WERI-Rb-1 (cell line): ENCODE measurements at regions not wholly inside any gene's neighbourhood (a gene's known extent, or its start where the extent isn't known, plus 50 kb on each side); places are given as distances from the start of the nearest gene placed in this dataset.

Experiments
- DNase-seq: peaks from one replicate; pipeline ENCODE4 v3.0.0-alpha.2; 2020
- H3K27ac ChIP-seq: fragments of 250-450 bp; sonication (Bioruptor Pico); 2 replicates; pipeline ENCODE4 v1.5.1; 2020; ENCODE audit warnings: mild to moderate bottlenecking, moderate library complexity
- H3K27me3 ChIP-seq: fragments of 250-450 bp; sonication (Bioruptor Pico); 2 replicates; pipeline ENCODE4 v1.5.1; 2021; ENCODE audit warnings: mild to moderate bottlenecking, low read depth, moderate library complexity; ENCODE audit not compliant: insufficient read depth, severe bottlenecking
- H3K36me3 ChIP-seq: fragments of 250-450 bp; sonication (Bioruptor Pico); 2 replicates; pipeline ENCODE4 v1.5.1; 2020; ENCODE audit warnings: mild to moderate bottlenecking, moderate library complexity
- H3K4me3 ChIP-seq: 2 replicates; pipeline ENCODE4 v1.5.1; 2011; ENCODE audit warnings: low read depth, mild to moderate bottlenecking, control low read depth, low read length
- H3K9me3 ChIP-seq: fragments of 250-450 bp; sonication (Bioruptor Pico); 2 replicates; pipeline ENCODE4 v1.5.1; 2021; ENCODE audit warnings: mild to moderate bottlenecking, moderate library complexity; ENCODE audit not compliant: severe bottlenecking
- CTCF ChIP-seq: IDR thresholded peaks from 2 replicates; pipeline ENCODE4 v1.5.1; 2011; ENCODE audit warnings: low read depth, mild to moderate bottlenecking, control low read depth, inconsistent platforms, low read length

DNA sequence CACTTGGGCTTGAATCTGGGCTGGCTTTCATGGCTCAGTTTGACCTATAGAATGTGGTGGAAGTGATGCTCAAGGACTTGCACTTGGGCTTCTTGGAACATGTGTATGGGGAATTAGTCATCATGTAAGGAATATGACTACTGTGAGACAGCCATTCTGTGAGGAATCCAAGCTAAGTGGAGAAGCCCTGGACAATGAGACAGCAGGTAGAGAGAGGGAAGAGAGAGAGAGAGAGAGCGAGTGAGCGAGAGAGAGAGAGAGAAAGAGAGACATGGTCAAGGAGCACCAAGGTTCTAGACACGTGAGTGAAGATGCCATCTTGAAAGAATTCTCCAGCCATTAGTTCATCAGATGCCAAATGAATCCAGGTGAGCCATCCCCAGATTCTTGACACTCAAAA lies 261.6 kb upstream of the SORL1-AS1 start:
- no peaks in the 10 kb centered on the region for H3K36me3 ChIP-seq
- DNase-seq: no peak
- H3K9me3 ChIP-seq: no peaks in the 10 kb centered on the region
- H3K27me3 ChIP-seq: no peaks in the 10 kb centered on the region
- no peak overlapping the region for H3K27ac ChIP-seq
- TF ChIP-seq CTCF: no peak
- no peak overlapping the region for H3K4me3 ChIP-seq

DNA sequence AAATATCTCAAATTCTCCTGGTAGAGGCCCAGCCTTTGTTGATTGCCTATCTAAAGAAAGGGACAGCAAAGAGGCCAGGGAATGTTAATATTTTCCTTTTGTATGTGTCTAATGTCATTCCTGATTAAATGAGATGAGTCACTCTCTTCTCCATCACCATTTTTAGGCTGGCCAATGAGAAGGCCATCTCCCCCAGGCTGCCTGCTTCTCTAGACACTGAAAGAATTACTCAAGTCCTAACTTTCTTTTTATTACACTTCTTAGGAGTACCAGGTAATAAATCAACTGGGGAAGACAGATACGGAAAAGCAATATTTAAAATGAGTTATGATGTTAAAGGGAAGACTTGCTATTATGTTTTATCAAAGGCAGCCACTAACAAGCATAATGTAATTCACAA lies 259.2 kb upstream of the SORL1-AS1 start:
- no peaks in the 10 kb centered on the region for H3K27me3 ChIP-seq

DNA sequence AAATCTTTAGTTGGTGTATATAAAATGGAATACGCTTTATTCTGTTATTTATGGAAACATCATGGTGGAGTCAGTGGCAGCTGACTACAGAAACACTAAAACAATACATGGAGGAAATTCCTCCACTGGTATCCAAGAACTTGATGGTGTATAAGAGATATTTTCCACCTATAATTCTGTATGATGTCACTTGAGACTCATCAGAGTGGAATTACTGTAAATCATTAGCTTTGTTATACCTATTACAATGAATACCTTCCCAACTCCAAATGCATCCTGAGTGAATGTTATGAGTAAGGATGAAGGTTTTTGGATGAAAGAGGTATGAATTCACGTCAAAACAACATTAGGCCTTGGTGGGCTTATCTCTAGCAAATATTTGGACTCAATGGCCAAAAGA lies 258.5 kb upstream of the SORL1-AS1 start:
- no peak for TF ChIP-seq CTCF
- H3K27ac ChIP-seq: no peak overlapping the region

More for the DNA sequence above, 259.2 kb upstream of the SORL1-AS1 start:
- Histone ChIP-seq H3K4me3 (no peak overlapping the region), H3K36me3 (no peaks in the 10 kb centered on the region), H3K27ac (no peak overlapping the region), H3K9me3 (no peaks in the 10 kb centered on the region)
- no peak for TF ChIP-seq CTCF
- no peak for DNase-seq

GRCh38 chr11:121706884-121707420 lies 254.2 kb upstream of the SORL1-AS1 start:
- Histone ChIP-seq H3K27ac (no peak overlapping the region), H3K27me3 (no peaks in the 10 kb centered on the region), H3K36me3 (no peaks in the 10 kb centered on the region), H3K9me3 (no peaks in the 10 kb centered on the region), H3K4me3 (no peak overlapping the region)
- no peak for DNase-seq
- TF ChIP-seq CTCF: no peak

More for the DNA sequence above, 258.5 kb upstream of the SORL1-AS1 start:
- no peaks in the 10 kb centered on the region for H3K36me3 ChIP-seq
- DNase-seq: no peak
- no peaks in the 10 kb centered on the region for H3K27me3 ChIP-seq
- H3K4me3 ChIP-seq: no peak overlapping the region
- H3K9me3 ChIP-seq: no peaks in the 10 kb centered on the region

GRCh38 chr11:121703201-121703600 lies 250.4 kb upstream of the SORL1-AS1 start:
- H3K27me3 ChIP-seq: no peaks in the 10 kb centered on the region
- H3K9me3 ChIP-seq: no peaks in the 10 kb centered on the region
- no peak for DNase-seq
- no peak for TF ChIP-seq CTCF
- H3K4me3 ChIP-seq: no peak overlapping the region
- H3K36me3 ChIP-seq: no peaks in the 10 kb centered on the region
- no peak overlapping the region for H3K27ac ChIP-seq

GRCh38 chr11:121700968-121701367 lies 248.2 kb upstream of the SORL1-AS1 start:
- H3K4me3 ChIP-seq: no peak overlapping the region
- no peak for TF ChIP-seq CTCF
- no peaks in the 10 kb centered on the region for H3K27me3 ChIP-seq
- no peaks in the 10 kb centered on the region for H3K9me3 ChIP-seq
- no peaks in the 10 kb centered on the region for H3K36me3 ChIP-seq
- DNase-seq: no peak
- no peak overlapping the region for H3K27ac ChIP-seq
